HCT116 (cell line): ENCODE measurements at regions not wholly inside any gene's neighbourhood (a gene's known extent, or its start where the extent isn't known, plus 50 kb on each side); places are given as distances from the start of the nearest gene placed in this dataset.

Experiments used
- ATAC-seq: fragments of 200-7000 bp; cut with Tn5 transposase; 2 replicates; pipeline ENCODE4 v1.9.1; 2020; ENCODE audit warnings: mild to moderate bottlenecking, moderate library complexity
- BruUV-seq: library from RNA; stranded (reverse); fragments of 400-500 nt; replicated peaks from 2 replicates; lab custom pipeline; 2021; lab: Mats Ljungman, UMichigan
- CTCF ChIA-PET: fragments of 300-600 bp; sonication (Branson Sonifier 250); formaldehyde crosslinking; loops from one replicate; lab custom pipeline; 2021; ENCODE audit warnings: antibody characterized with exemption; lab: Charles Lee
- POLR2A ChIA-PET: fragments of 300-600, 350-600 bp; sonication (Branson Sonifier 250); formaldehyde crosslinking; loops from one replicate; lab custom pipeline; 2021; ENCODE audit warnings: antibody characterized with exemption; lab: Charles Lee
- RAD21 ChIA-PET, 2 experiments: fragments of 300-600 bp; sonication (Branson Sonifier 250); formaldehyde crosslinking; loops; one replicate each; lab custom pipeline; 2023; ENCODE audit warnings: low total read pairs in 2 of 2; ENCODE audit not compliant: uncharacterized antibody in 2 of 2, unreplicated experiment in 2 of 2, low non-redundant PET in 1 of 2; lab: Charles Lee
- DNase-seq: peaks from one replicate; pipeline ENCODE4 v3.0.0-alpha.2; 2010; ENCODE audit warnings: low read depth, low spot score
- H2AFZ ChIP-seq: fragments of 200-600 bp; shearing (Covaris generic), sonication (generic); 2 replicates; pipeline ENCODE4 v1.6.1; 2017; ENCODE audit warnings: low read depth, mixed run types, mixed read lengths, antibody characterized with exemption, low read length; ENCODE audit not compliant: poor library complexity, severe bottlenecking
- H3K27ac ChIP-seq: 2 replicates; pipeline ENCODE4 v1.5.1; 2012; ENCODE audit warnings: low read depth, low read length
- H3K27me3 ChIP-seq: fragments of 200-600 bp; sonication (generic); 2 replicates; pipeline ENCODE4 v1.6.1; 2016; ENCODE audit warnings: mixed run types, low read length, mixed read lengths; ENCODE audit not compliant: insufficient read depth
- H3K36me3 ChIP-seq, 2 experiments: fragments of 200-500 bp in 1 of 2; fragments of 200-600 bp in 1 of 2; sonication (Bioruptor generic) in 1 of 2; sonication (generic) in 1 of 2; 2 replicates each; pipeline versions ENCODE4 v1.5.1 to v1.6.1; 2014 to 2016; ENCODE audit warnings: low read length in 2 of 2, inconsistent platforms in 1 of 2, mixed read lengths in 1 of 2, mixed run types in 1 of 2; ENCODE audit not compliant: insufficient read depth in 2 of 2, control insufficient read depth in 1 of 2
- H3K4me1 ChIP-seq, 2 experiments: fragments of 200-600 bp in 1 of 2; sonication (generic) in 1 of 2; 2 replicates each; pipeline versions ENCODE4 v1.5.1 to v1.6.1; 2012 to 2017; ENCODE audit warnings: low read length in 2 of 2, inconsistent platforms in 1 of 2, mild to moderate bottlenecking in 1 of 2, mixed read lengths in 1 of 2, mixed run types in 1 of 2, moderate library complexity in 1 of 2; ENCODE audit not compliant: insufficient read depth in 2 of 2, control insufficient read depth in 1 of 2
- H3K4me2 ChIP-seq: fragments of 200-600 bp; sonication (generic); 2 replicates; pipeline ENCODE4 v1.6.1; 2017; ENCODE audit warnings: mixed run types, low read length, mixed read lengths
- H3K4me3 ChIP-seq, 2 experiments: fragments of 200-600 bp in 1 of 2; sonication (generic) in 1 of 2; replicated peaks in 1 of 2; 2 replicates each; pipeline ENCODE4 v1.5.1; 2011 to 2016; ENCODE audit warnings: low read length in 2 of 2, control low read depth in 1 of 2, low read depth in 1 of 2, mild to moderate bottlenecking in 1 of 2, mixed read lengths in 1 of 2, mixed run types in 1 of 2
- H3K79me2 ChIP-seq: fragments of 200-600 bp; sonication (generic); 2 replicates; pipeline ENCODE4 v1.6.1; 2017; ENCODE audit warnings: mild to moderate bottlenecking, mixed run types, low read length, moderate library complexity, mixed read lengths; ENCODE audit not compliant: insufficient read depth
- H3K9ac ChIP-seq: fragments of 200-600 bp; sonication (generic); 2 replicates; pipeline ENCODE4 v1.6.1; 2016; ENCODE audit warnings: low read length, mixed read lengths
- H3K9me2 ChIP-seq: fragments of 200-600 bp; sonication (generic), shearing (Covaris generic); 2 replicates; pipeline ENCODE4 v1.6.1; 2017; ENCODE audit warnings: mixed run types, mild to moderate bottlenecking, moderate library complexity; ENCODE audit not compliant: insufficient read depth
- H3K9me3 ChIP-seq, 2 experiments: fragments of 200-500 bp in 1 of 2; fragments of 200-600 bp in 1 of 2; sonication (Bioruptor generic) in 1 of 2; sonication (generic) in 1 of 2; 2 replicates each; pipeline ENCODE4 v1.6.1; 2014 to 2017; ENCODE audit warnings: low read length in 2 of 2, mixed read lengths in 2 of 2, inconsistent platforms in 1 of 2, low read depth in 1 of 2, mild to moderate bottlenecking in 1 of 2, mixed run types in 1 of 2, moderate library complexity in 1 of 2; ENCODE audit not compliant: control insufficient read depth in 1 of 2, insufficient read depth in 1 of 2
- H4K20me1 ChIP-seq: fragments of 200-600 bp; sonication (generic), shearing (Covaris generic); 2 replicates; pipeline ENCODE4 v1.6.1; 2017; ENCODE audit warnings: mixed run types, mild to moderate bottlenecking, moderate library complexity; ENCODE audit not compliant: insufficient read depth
- CBX3 ChIP-seq: IDR thresholded peaks from 2 replicates; pipeline ENCODE4 v1.6.1; 2012; ENCODE audit warnings: low read depth
- CEBPB ChIP-seq: IDR thresholded peaks from 2 replicates; pipeline ENCODE4 v1.6.1; 2012; ENCODE audit warnings: low read depth
- EGR1 ChIP-seq: IDR thresholded peaks from 2 replicates; pipeline ENCODE4 v1.6.1; 2012; ENCODE audit warnings: low read depth
- ELF1 ChIP-seq: IDR thresholded peaks from 2 replicates; pipeline ENCODE4 v1.6.1; 2012; ENCODE audit warnings: low read depth, borderline replicate concordance
- EZH2 ChIP-seq: fragments of 200-600 bp; sonication (generic); IDR thresholded peaks from 2 replicates; pipeline ENCODE4 v1.6.1; 2017; ENCODE audit warnings: antibody characterized with exemption, mixed run types
- EZH2phosphoT487 ChIP-seq: fragments of 200-600 bp; IDR thresholded peaks from 2 replicates; pipeline ENCODE4 v1.6.1; 2018; ENCODE audit warnings: antibody characterized with exemption, borderline replicate concordance
- FOSL1 ChIP-seq: IDR thresholded peaks from 2 replicates; pipeline ENCODE4 v1.6.1; 2012; ENCODE audit warnings: low read depth
- JUND ChIP-seq: IDR thresholded peaks from 2 replicates; pipeline ENCODE4 v1.6.1; 2012
- POLR2AphosphoS5 ChIP-seq: IDR thresholded peaks from 2 replicates; pipeline ENCODE4 v1.6.1; 2011; ENCODE audit warnings: mild to moderate bottlenecking, low read depth, low read length, moderate library complexity
- RAD21 ChIP-seq: IDR thresholded peaks from 2 replicates; pipeline ENCODE4 v1.6.1; 2012; ENCODE audit warnings: low read depth, mild to moderate bottlenecking
- SP1 ChIP-seq: IDR thresholded peaks from 2 replicates; pipeline ENCODE4 v1.6.1; 2012; ENCODE audit warnings: low read depth
- SRF ChIP-seq: IDR thresholded peaks from 2 replicates; pipeline ENCODE4 v1.6.1; 2012; ENCODE audit warnings: low read depth
- YY1 ChIP-seq: IDR thresholded peaks from 2 replicates; pipeline ENCODE4 v1.6.1; 2011; ENCODE audit warnings: low read length, low read depth, moderate library complexity, mild to moderate bottlenecking; ENCODE audit not compliant: insufficient replicate concordance; ENCODE audit errors: extremely low read depth
- ZNF274 ChIP-seq: fragments of 200-500 bp; sonication (Bioruptor generic); IDR thresholded peaks from 2 replicates; pipeline ENCODE4 v1.6.1; 2014; ENCODE audit warnings: mild to moderate bottlenecking, low read depth, low read length, inconsistent platforms
- intact Hi-C: fragments of 100-400 bp; cut with micrococcal nuclease; formaldehyde crosslinking; loops from 2 replicates; pipeline ENCODE4 v1.10.0; 2022
- TF ChIP-seq, protein P1 (sequence below): IDR thresholded peaks from 2 replicates; pipeline ENCODE4 v1.6.1; 2012
- TF ChIP-seq, protein P2 (sequence below): IDR thresholded peaks from 2 replicates; pipeline ENCODE4 v1.6.1; 2012
- TF ChIP-seq, protein P3 (sequence below), 3 experiments: fragments of 200-600 bp in 1 of 3; sonication (generic) in 1 of 3; IDR thresholded peaks in 2 of 3; conservative IDR thresholded peaks in 1 of 3; 2 replicates each; pipeline ENCODE4 v1.5.1; 2012 to 2017; ENCODE audit warnings: low read depth in 2 of 3, low read length in 2 of 3, antibody characterized with exemption in 1 of 3, borderline replicate concordance in 1 of 3, control low read depth in 1 of 3, mild to moderate bottlenecking in 1 of 3, mixed read lengths in 1 of 3, mixed run types in 1 of 3, moderate library complexity in 1 of 3; ENCODE audit not compliant: insufficient read depth in 1 of 3
- TF ChIP-seq, protein P4 (sequence below): IDR thresholded peaks from 2 replicates; pipeline ENCODE4 v1.6.1; 2011; ENCODE audit warnings: mild to moderate bottlenecking, low read length, moderate library complexity; ENCODE audit not compliant: insufficient replicate concordance; ENCODE audit errors: extremely low read depth
- TF ChIP-seq, protein P5 (sequence below): IDR thresholded peaks from 2 replicates; pipeline ENCODE4 v1.6.1; 2012; ENCODE audit warnings: low read depth

DNA sequence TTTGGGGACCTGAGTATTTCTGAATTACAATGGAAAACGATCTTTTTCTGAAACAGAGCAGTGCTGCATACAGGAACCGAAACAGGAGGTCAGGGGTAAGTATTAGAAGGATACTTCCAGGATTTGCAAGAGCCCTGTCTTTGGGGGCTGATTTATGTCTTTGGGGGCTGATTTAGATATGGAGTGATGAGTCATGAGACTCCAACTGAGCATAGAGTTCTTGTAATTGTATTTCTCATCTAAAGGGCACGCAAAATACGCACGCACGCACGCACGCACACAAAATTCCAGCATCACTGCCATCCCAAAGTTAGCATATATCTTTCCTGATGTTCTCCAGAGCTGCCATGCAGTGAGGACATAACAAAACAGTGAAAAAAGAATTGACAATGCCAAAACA is 414.8 kb upstream of the CCNH start:
- DNase-seq (no peak), ATAC-seq (no peak)
- Histone ChIP-seq H3K4me2 (no peak overlapping the region), H3K27me3 (no peaks in the 10 kb centered on the region), H3K9me3 (0 out of 4 replicates have a peak, but pooled peaks cover 0 to under 1% of the 10 kb centered on the region in 2 experiments), H2AFZ (no peak overlapping the region), H3K9ac (no peak overlapping the region), H4K20me1 (no peaks in the 10 kb centered on the region), H3K4me1 (peaks cover 0 to 7% of the 10 kb centered on the region in 2 experiments; a peak in 2 of 4 replicates), H3K79me2 (no peaks in the 10 kb centered on the region), H3K4me3 (no peak overlapping the region), H3K27ac (no peak overlapping the region), H3K36me3 (no peaks in the 10 kb centered on the region), H3K9me2 (no peaks in the 10 kb centered on the region)
- no TSS peak for BruUV-seq
- ChIA-PET RAD21 (no interaction called here), CTCF (no interaction called here), POLR2A (no interaction called here)
- intact Hi-C loops: no loop called here
- TF ChIP-seq SP1: no peak
- no peak for TF ChIP-seq CBX3
- no peak for TF ChIP-seq EZH2phosphoT487
- no peak for TF ChIP-seq EZH2
- TF ChIP-seq, protein P1, sequence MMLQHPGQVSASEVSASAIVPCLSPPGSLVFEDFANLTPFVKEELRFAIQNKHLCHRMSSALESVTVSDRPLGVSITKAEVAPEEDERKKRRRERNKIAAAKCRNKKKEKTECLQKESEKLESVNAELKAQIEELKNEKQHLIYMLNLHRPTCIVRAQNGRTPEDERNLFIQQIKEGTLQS: no peak
- no peak for TF ChIP-seq CEBPB
- TF ChIP-seq, protein P2, sequence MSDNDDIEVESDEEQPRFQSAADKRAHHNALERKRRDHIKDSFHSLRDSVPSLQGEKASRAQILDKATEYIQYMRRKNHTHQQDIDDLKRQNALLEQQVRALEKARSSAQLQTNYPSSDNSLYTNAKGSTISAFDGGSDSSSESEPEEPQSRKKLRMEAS: no peak
- TF ChIP-seq, protein P3, sequence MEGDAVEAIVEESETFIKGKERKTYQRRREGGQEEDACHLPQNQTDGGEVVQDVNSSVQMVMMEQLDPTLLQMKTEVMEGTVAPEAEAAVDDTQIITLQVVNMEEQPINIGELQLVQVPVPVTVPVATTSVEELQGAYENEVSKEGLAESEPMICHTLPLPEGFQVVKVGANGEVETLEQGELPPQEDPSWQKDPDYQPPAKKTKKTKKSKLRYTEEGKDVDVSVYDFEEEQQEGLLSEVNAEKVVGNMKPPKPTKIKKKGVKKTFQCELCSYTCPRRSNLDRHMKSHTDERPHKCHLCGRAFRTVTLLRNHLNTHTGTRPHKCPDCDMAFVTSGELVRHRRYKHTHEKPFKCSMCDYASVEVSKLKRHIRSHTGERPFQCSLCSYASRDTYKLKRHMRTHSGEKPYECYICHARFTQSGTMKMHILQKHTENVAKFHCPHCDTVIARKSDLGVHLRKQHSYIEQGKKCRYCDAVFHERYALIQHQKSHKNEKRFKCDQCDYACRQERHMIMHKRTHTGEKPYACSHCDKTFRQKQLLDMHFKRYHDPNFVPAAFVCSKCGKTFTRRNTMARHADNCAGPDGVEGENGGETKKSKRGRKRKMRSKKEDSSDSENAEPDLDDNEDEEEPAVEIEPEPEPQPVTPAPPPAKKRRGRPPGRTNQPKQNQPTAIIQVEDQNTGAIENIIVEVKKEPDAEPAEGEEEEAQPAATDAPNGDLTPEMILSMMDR (IDR thresholded peaks at IDR 0.05 in 2 of 3, conservative IDR thresholded peaks at IDR 0.05 in 1 of 3; ENCODE audit: borderline replicate concordance in 1 of 3, insufficient read depth in 1 of 3, low read depth in 2 of 3, low read length in 2 of 3): no peak
- TF ChIP-seq YY1: no peak
- TF ChIP-seq EGR1: no peak
- TF ChIP-seq JUND: no peak
- no peak for TF ChIP-seq ELF1
- no peak for TF ChIP-seq SRF
- no peak for TF ChIP-seq FOSL1
- no peak for TF ChIP-seq ZNF274
- TF ChIP-seq RAD21: no peak
- TF ChIP-seq POLR2AphosphoS5: no peak
- TF ChIP-seq, protein P4, sequence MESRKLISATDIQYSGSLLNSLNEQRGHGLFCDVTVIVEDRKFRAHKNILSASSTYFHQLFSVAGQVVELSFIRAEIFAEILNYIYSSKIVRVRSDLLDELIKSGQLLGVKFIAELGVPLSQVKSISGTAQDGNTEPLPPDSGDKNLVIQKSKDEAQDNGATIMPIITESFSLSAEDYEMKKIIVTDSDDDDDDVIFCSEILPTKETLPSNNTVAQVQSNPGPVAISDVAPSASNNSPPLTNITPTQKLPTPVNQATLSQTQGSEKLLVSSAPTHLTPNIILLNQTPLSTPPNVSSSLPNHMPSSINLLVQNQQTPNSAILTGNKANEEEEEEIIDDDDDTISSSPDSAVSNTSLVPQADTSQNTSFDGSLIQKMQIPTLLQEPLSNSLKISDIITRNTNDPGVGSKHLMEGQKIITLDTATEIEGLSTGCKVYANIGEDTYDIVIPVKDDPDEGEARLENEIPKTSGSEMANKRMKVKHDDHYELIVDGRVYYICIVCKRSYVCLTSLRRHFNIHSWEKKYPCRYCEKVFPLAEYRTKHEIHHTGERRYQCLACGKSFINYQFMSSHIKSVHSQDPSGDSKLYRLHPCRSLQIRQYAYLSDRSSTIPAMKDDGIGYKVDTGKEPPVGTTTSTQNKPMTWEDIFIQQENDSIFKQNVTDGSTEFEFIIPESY: no peak
- TF ChIP-seq, protein P5, sequence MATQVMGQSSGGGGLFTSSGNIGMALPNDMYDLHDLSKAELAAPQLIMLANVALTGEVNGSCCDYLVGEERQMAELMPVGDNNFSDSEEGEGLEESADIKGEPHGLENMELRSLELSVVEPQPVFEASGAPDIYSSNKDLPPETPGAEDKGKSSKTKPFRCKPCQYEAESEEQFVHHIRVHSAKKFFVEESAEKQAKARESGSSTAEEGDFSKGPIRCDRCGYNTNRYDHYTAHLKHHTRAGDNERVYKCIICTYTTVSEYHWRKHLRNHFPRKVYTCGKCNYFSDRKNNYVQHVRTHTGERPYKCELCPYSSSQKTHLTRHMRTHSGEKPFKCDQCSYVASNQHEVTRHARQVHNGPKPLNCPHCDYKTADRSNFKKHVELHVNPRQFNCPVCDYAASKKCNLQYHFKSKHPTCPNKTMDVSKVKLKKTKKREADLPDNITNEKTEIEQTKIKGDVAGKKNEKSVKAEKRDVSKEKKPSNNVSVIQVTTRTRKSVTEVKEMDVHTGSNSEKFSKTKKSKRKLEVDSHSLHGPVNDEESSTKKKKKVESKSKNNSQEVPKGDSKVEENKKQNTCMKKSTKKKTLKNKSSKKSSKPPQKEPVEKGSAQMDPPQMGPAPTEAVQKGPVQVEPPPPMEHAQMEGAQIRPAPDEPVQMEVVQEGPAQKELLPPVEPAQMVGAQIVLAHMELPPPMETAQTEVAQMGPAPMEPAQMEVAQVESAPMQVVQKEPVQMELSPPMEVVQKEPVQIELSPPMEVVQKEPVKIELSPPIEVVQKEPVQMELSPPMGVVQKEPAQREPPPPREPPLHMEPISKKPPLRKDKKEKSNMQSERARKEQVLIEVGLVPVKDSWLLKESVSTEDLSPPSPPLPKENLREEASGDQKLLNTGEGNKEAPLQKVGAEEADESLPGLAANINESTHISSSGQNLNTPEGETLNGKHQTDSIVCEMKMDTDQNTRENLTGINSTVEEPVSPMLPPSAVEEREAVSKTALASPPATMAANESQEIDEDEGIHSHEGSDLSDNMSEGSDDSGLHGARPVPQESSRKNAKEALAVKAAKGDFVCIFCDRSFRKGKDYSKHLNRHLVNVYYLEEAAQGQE: no peak
